Fibroblast of mammary gland (primary cell): ENCODE measurements at regions not wholly inside any gene's neighbourhood (a gene's known extent, or its start where the extent isn't known, plus 50 kb on each side); places are given as distances from the start of the nearest gene placed in this dataset.

Experiments used
- DNase-seq: peaks from one replicate; pipeline ENCODE4 v3.0.0-alpha.2; 2010; ENCODE audit warnings: low read depth
- H3K4me3 ChIP-seq: 2 replicates; pipeline ENCODE4 v1.5.1; 2011; ENCODE audit warnings: low read depth, mild to moderate bottlenecking, low read length, moderate library complexity; ENCODE audit not compliant: control insufficient read depth
- CTCF ChIP-seq: conservative IDR thresholded peaks from 2 replicates; pipeline ENCODE4 v1.5.1; 2011; ENCODE audit warnings: low read depth, low read length, inconsistent platforms; ENCODE audit not compliant: control insufficient read depth, insufficient read depth

- no peak for TF ChIP-seq CTCF
- no peak overlapping the region for H3K4me3 ChIP-seq
- no peak for DNase-seq
These were observed 330.1 kb downstream of the UQCRFS1 start for GRCh38 chr19:28882818-28883217.

- H3K4me3 ChIP-seq: no peak overlapping the region
- no peak for DNase-seq
- TF ChIP-seq CTCF: no peak
These were observed 331.3 kb downstream of the UQCRFS1 start for GRCh38 chr19:28881616-28882015.

DNA sequence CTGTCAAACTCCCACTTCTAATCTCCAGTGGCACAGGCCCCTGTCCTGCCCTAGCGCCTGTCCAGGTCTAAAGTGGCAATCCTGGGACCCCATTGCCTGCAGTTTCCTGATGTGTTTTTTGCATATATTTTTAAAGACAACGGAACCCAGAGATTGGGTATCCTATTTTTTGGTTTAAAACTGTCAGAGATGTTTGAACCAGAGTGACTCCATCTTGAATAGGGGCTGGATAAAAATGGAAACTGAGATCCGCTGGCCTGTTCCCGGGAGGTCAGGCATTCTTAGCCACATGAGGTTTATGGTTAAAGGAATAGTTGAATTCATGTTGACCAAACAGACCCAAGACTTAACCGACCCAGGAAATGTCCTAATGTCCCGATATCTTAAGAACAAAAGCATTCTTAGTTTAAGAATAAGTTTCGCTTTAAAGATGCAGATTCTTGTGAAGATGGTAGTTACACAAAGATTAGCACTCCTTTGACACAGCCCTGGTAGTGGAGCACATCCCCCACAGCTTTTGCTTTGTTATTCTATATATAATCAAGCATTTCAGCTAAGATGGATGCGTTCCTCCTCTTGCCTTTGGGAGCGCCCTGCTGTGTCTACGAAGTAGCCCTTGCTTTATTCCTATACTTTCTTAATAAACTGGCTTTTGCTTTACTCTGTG lies 332.1 kb downstream of the UQCRFS1 start:
- DNase-seq: no peak
- TF ChIP-seq CTCF: no peak
- H3K4me3 ChIP-seq: no peak overlapping the region

- DNase-seq: peak; percentile 75
- no peak overlapping the region for H3K4me3 ChIP-seq
- peak; percentile 52 for TF ChIP-seq CTCF
These were observed 333.9 kb downstream of the UQCRFS1 start for GRCh38 chr19:28878862-28879566.

GRCh38 chr19:28876609-28877123 lies 336.3 kb downstream of the UQCRFS1 start:
- TF ChIP-seq CTCF: no peak
- peak; percentile 28 for DNase-seq
- H3K4me3 ChIP-seq: no peak overlapping the region

DNA sequence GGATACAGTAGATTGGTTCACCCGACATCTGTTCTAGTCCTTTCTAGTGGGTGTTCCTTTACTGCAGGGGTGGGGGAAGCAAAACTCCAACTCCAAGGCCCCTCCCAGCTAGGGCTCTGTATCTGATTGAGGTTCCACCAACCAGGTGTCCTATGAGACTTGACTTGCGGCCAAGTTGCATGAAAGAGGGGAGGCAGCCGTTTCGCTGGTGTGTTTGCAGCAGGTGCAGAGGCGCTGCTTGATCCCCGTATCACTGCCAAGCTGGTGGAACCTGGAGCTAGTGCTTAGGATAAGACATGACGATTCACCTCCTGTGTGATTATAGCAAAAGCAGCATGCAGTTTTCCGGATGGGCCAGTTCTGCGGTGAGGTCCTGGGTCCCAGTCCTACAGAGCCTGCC lies 338.2 kb downstream of the UQCRFS1 start:
- TF ChIP-seq CTCF: no peak
- no peak overlapping the region for H3K4me3 ChIP-seq
- DNase-seq: no peak
